ENCODE measurements at regions not wholly inside any gene's neighbourhood (a gene's known extent, or its start where the extent isn't known, plus 50 kb on each side); places are given as distances from the start of the nearest gene placed in this dataset.

DNA sequence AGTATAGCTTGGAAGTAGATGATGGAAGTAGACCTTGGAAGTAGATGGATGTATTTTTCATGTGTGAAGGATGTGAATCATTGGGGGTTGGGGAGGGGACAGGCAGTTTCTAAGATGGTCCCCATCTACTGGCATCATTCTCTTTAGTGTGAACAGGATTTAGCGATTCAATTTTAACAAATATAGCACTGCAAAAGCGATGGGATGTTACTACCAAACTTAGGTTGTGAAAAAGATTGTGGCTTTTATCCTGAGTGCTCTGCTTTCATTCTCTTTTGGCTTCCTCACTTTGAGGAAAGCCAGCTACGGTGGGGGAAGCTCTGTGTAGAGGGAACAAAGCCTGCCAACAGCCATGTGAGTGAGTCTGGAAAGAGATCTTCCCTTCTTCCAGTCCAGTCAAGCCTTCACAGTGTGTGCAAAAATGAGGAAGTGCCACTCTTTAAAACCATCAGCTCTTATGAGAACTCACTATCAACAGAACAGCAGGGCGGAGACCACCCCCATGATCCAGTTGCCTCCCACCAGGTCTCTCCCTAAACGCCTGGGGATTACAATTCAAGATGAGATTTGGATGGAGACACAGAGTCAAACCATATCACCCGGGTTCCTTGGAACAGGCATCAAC is 441.4 kb downstream of the SH3GL2 start:
- in situ Hi-C loops (cut with MboI; ENCODE audit: low sequenced_read_pairs), result no loop called here

DNA sequence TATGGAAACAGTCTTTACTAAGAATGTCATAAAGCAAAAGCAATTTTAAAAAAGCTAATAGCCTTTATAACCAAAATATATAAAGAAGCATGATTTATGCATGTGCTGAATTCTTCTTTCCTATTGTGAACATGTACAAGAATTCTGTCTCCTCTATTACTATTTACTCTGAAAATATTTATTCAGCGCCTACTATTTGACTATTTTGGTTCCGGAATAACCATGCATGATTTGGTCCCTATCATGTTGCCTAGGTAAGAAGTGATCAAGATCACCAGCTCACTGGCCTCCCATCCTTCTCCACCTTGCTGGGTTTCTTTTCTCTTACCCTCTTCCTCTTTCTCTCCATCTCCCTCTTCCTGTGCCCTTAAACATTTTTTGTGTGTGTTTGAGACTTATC is 443.8 kb downstream of the SH3GL2 start:
- in situ Hi-C loops (cut with MboI; ENCODE audit: low sequenced_read_pairs), result no loop called here

DNA sequence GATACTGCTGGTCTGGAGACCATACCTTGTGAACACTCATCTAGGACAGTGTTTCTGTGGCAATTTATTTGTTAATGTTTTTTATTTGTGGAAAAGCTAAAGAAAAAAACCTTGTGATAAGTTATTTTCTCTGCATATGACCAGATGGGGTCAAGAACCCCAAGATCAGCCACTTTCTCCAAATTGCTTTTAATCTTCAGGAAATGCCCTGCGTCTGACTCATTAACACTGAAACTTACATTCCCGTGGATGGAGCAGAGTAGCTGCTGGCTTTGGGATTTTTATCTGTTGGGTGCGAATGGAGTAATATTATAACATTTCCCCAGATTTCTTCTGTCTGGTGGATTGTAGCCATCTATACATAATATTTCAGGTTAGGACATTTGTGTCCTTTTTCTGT is 444.5 kb downstream of the SH3GL2 start:
- in situ Hi-C loops (cut with MboI; ENCODE audit: low sequenced_read_pairs), result no loop called here

DNA sequence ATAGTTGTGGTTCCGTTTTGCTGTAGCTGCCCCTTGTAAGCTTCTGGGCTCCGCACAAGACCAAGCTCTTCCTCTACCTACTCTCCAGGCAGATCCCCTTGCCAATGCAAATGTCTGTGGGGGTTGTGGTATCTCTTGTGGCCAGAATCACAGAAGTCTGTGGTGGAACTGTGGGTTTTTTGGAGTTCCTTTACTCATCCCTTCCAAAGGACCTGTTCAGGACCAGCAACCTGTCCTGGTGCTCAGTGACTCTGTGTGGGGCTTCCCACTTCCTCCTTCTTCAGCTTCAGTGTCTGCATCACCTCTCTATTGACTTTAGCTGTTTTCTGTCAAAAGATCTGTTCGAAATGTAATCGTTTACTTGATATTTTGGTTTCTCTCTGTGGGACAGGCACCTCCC is 441.3 kb upstream of the ADAMTSL1 start:
- in situ Hi-C loops (cut with MboI; ENCODE audit: low sequenced_read_pairs), result no loop called here

DNA sequence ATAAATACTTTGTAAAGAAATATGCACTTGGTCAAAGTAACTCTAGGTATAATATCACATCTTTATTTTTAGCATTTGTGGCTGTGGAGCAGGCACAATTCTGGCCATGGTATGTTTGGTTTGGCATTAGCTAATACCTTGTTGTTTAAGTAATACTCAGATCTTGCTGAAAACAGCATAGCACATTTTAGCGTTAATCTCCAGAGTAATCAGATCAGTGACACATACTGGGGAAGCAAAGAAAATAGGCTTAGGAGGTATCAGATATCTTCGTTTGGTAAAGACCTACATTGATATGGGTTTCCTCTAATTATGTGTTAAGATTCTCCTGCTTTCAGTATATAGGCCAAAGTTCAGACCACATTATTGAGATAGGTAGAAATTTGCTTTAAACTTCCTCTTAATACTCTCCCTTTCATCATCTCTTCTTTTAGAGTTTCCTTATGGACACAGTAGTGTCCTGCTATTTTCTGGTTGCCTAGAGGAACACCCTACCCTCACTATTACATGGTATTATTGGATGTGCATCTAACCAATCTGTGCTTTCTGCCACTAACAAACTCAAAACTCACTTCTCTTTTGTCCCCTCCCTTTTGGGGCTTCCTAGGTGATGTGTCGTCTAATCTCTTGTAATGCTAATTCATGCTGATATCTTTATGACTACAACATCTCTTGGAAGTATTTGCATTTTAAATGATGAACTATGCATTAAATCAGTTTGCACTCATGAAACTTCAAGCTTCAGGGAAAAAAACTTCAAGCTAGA is 437.3 kb upstream of the ADAMTSL1 start:
- in situ Hi-C loops (cut with MboI; ENCODE audit: low sequenced_read_pairs), result no loop called here

DNA sequence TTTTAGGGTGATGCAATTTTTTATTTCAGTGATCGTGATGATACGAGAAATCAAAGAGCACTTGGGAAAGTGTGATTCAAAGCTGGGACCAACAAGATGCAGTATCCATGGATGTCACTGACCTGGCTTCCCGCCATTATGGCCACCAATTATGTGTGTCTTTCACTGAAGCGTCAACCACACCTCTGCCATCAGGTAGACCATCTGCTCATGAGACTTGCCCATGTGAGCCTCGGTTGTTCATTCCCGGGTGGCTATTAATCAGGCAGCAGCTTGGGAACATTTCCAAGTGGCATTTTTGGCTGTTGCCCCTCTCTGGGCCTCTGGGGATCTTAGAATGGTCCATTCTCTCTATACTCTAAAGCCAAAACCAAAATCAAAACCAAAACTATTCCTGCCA is 436.0 kb upstream of the ADAMTSL1 start:
- in situ Hi-C loops (cut with MboI; ENCODE audit: low sequenced_read_pairs), result no loop called here

DNA sequence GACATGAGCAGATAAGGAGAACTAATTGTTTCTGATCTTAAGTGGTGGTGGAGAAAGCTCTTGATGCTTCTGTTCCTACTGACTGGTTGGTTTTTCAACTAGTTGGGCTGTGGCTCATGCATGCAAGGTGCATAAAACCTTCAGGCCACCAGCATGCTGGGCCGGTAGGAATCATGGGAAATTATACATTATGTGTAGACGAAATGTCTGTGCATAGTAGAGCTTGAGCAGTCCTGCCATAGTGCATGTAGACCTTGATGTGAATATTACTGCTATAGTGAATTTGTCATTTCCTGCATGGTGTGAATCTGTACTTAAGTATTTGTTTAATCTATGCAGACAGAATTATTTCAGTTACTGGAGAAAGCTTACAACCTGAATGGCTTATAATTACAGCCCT is 433.6 kb upstream of the ADAMTSL1 start:
- in situ Hi-C loops (cut with MboI; ENCODE audit: low sequenced_read_pairs), result no loop called here

DNA sequence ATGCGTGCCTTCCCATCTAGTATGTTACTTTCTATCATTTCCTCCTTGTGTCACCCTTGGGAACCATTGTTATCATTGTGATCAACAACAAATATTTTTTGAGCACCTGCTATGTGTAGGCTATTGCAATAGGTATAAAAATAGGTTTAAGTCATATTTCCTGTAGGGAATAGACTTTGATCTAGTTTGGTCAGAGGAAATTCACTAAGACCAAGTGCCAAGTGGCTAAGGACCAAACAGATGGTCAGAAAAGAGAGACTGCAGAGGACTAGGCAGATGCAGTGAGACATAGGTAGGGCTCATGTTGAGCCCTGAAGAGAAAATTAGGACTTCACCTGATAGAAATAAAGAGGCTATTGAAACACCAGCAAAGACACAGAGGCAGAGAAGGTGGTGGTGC is 430.0 kb upstream of the ADAMTSL1 start:
- in situ Hi-C loops (cut with MboI; ENCODE audit: low sequenced_read_pairs), result no loop called here

DNA sequence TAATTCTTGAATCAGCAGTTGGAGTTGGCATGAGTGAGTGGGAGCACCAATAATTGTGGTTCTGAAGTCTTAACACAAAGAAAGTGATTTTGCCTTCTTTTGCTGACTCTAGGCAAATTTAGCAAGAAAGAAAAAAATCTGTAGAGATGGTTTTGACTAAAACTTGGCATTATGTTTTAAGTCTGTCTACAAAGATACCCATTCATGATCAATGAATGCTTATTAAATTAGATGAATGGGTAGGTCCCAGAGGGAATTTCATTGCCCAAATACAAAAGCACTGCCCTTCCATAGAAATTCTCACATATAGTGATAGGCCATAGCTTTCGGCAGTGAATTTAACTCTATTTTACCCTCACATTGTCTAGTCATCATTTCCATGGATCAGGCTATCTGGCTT is 428.6 kb upstream of the ADAMTSL1 start:
- in situ Hi-C loops (cut with MboI; ENCODE audit: low sequenced_read_pairs), result no loop called here

DNA sequence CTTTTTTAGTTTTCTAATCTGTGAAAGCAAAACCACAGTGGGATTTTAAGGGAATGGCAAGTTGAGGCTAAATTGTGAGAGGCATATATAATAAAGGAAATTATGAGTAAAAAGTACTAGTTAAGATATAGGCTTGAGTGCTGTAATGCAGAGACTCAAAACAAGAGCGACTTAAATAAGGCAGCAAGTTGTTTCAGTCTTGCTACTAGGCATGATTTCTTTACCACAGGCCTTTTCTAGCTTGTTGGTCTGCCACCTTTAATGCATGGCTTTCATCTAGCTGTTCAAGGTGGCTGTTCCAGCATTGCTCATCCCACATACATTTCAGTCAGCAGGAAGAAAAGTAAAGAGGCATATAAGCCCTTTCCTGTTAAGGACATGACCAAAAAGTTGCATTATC is 427.9 kb upstream of the ADAMTSL1 start:
- in situ Hi-C loops (cut with MboI; ENCODE audit: low sequenced_read_pairs), result no loop called here

DNA sequence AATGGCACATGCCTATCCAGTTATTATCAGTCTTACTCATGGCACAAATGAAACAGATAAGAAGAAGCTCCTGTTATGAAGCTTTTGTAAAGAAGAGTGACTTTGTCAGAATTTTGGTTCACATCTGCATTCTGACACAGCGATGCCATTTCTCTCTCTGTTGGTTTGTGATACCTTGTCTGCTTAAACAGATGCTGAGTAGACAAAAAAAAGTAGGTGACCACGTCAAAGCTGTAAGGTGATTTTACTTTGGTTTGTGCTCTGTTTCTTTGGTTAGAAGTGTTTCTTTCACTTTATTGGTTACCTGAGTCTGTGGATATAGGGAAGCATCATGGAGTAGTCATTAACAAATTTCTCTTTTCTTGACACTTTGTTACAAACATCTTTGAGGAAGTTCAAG is 422.3 kb upstream of the ADAMTSL1 start:
- in situ Hi-C loops (cut with MboI; ENCODE audit: low sequenced_read_pairs), result no loop called here

DNA sequence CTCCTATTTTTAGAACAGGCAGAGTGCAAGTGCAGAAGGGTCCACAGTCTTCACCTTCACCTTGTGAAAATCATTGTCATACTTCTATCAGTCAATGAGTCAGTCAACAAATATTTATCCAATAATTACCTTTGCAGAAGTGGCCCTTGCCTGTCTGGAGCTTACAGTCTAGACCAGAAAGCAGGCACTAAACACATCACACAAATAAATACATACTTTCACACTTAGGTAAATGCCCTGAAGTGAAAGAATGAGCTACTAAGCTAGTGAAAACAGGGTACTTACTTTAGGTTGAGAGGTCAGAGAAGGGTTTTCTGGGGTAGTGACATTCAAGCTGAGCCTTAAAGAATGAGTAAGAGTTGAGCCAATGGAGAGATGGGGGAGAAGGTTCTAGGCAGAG is 421.9 kb upstream of the ADAMTSL1 start:
- in situ Hi-C loops (cut with MboI; ENCODE audit: low sequenced_read_pairs), result no loop called here

DNA sequence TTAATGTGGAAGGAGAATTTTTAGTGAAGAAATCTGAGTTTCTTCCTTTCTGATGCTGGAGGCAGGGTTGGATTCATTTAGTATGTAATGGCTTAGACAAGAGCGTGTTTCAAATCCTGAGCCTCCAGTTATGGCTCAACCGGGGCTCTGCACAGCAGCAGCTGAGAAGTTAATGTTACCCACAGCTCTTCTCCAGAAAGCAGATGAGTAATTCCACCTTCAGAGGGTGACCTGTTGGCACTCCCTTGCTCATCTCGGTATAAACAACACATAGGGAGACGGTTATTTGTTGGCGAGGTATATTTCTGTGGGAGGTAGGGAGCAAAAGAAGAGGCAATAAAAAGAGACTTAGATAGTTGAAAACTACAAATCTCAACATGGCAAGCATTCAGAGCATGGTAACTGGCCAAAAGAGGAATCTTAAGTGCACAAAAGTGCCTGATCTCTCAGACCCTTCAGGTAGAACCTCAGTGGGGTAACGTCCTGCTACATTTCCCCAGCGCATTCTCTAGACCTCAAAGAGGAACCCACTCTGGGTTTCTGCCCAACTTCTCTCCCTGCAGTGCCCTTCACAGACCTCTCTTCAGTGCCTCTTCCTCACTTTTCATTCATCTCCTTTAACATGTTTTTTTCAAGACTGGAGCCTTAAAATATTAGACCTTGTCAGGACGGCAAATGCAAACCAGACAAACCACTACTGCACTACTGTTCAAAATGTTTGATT is 417.5 kb upstream of the ADAMTSL1 start:
- in situ Hi-C loops (cut with MboI; ENCODE audit: low sequenced_read_pairs), result no loop called here

DNA sequence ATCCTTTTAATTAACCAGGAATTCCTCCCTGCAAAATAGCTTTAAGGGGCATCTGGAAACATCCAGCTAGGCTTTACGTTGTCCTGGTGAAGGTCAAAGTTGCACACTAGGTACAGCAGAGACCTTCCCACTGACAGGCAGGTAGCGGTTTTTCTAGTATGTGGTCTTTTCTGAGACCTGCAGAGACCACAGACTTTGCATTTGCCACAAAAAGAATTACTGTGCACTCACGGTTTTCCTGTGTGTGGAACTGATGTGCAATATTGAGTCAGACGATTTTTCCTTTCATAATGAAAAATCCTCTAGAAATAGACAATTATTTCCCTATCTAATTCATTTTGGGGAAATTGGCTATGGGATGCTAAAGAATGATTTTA is 417.0 kb upstream of the ADAMTSL1 start:
- in situ Hi-C loops (cut with MboI; ENCODE audit: low sequenced_read_pairs), result no loop called here

DNA sequence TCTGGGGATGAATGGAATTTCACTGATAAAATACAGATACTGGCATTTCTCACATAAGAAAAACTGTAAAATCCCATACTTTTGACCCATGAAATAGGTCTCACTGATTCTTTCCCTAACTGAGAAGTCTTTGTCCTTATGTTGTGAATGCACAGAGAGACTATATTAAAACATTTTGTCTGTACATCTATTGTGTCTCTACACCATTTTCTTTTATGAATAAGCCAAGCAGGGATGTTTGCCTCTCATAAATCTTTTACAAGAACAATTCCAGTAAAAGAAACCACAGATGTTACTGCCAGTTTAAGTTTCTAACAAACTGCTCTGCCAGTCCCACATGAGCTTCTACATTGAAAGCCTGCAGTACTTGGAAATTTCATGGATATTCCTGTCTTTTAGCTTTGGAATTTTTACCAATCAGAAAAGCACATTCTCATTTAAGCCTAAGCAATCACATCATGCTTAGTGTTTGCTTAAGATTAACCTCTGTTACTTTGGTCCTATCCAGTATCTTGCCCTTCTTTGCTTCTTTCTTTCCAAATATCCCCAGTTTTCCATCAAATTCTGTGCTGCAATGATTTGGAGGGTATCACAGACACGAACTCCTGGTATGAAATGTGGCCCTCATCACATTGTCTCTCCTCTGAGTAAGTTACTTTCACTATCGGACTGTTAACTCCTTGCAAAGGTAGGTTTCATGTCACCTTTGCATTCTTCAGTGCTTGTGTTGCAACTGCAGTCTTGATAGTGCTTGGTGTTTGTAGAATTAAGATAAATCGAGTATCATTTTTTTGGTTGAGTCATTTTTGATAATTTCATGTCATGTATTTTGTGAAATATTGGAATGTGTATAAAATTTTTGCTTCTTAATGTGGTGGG is 415.1 kb upstream of the ADAMTSL1 start:
- in situ Hi-C loops (cut with MboI; ENCODE audit: low sequenced_read_pairs), result no loop called here

DNA sequence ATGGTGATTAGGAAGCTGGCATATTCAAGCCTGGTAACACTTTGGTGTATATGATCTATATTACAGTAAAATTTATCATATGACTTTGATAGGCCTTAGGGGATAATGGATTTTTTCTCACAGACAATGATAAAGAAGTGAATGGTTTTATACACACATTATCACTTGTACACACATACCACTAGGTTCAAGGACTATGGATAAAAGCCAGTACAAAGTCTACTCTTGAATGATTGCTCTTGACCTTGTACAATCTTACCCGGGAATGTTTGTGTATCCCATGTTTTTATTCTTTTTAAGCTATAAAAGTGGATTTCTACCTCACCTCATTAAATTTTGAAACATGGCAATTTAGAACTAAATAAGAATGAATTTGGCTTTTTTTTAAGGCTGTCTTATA is 414.5 kb upstream of the ADAMTSL1 start:
- in situ Hi-C loops (cut with MboI; ENCODE audit: low sequenced_read_pairs), result no loop called here

DNA sequence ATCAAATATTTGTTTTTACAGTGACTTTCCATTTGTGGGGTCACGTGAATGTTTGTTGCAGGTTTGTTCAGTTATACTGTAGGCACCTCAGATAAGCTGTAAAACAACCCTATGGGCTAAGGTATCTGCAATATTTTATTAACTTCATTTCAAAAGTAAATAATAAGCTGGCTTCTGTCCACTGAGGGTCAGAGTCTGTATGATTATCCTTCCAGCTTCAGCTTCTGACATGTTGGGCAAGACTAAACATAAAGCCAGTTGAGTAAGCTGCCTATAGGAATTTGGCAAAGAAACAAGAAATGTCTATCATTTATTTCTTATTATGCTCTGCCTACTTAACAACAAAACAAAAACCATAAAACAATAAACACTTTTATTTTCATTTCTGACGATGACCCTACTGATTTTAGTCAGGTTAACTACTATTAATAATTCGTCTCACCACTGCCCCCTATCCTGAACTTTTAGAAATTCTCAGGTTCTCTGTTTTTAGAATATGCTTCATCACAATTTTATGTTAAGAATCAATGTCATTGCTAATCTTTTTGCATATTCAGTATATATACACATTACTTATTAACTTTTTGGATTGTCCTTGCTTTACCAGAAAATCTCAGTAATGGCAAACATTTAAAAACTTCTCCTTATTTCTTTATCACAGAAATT is 413.6 kb upstream of the ADAMTSL1 start:
- in situ Hi-C loops (cut with MboI; ENCODE audit: low sequenced_read_pairs), result no loop called here

DNA sequence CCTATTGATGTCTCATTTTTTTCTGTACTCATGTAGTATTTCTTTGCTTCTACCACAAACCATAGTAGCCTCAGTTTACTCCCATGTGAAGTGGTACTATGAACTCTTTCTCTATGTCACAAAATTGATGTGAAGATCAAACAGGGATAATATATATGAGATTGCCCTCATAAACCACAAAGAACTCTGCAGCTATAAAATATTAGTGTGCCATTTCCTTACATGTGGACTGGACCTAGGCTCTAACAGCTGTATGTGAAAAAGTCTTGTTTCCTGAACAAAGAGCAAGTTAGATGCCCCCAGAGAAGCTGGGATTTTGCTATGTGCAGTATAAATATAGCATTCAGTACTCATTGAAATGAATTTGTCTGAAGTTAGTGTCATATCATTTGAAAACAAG is 412.6 kb upstream of the ADAMTSL1 start:
- in situ Hi-C loops (cut with MboI; ENCODE audit: low sequenced_read_pairs), result no loop called here

DNA sequence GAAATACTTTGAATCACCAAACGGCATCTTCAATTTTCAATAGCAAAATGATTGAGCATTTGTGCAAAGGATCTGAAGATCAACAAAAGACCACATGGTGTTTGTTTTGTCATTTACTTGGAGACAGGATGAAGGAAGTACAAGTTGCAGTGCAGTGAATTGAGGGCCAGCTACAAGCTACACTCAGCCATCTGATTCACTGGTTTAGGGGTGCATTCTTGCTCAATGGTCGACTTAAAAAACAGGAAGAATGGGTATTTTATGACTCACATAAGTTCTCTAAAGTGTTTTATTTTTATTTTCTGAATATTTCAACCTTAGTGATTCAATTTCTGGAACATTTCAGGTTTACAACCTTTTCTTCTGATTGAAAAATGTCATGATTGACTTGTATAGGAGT is 412.1 kb upstream of the ADAMTSL1 start:
- in situ Hi-C loops (cut with MboI; ENCODE audit: low sequenced_read_pairs), result no loop called here

DNA sequence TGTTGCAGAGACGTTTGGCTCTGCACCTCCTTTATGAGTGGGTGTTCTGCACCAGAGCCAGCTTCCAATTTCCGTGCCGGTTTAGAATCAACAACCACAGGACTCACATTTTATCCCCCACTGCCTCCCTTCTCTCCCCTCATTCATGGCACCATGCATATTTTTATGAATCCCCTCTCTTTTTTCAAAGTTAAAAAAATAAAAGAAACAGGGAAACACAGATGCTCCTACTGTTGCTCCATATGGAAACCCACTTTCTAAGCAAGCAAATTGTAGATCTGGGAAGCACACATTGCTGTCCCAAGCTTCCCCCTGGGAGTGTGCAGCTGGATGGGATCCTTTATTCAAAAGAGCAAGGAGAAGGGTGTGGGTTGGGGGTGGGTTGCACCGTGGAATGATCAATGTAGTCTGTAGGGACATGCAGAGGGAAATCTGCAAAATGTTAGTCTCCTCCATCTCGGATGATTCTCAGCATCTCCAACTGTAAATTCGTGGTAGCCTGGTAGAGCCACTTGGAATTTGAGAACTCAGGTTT is 410.0 kb upstream of the ADAMTSL1 start:
- in situ Hi-C loops (cut with MboI; ENCODE audit: low sequenced_read_pairs), result no loop called here

Data from HL-60/S4 treated with phorbol 12-myristate 13-acetate at 8.2 ng/mL for 4 days and 3 days (cell line).